ENCODE measurements at regions not wholly inside any gene's neighbourhood (a gene's known extent, or its start where the extent isn't known, plus 50 kb on each side); places are given as distances from the start of the nearest gene placed in this dataset.

- no peak overlapping the region for H3K4me3 ChIP-seq (ENCODE audit: low read depth, low read length)
- FAIRE-seq: no peak
- H3K27me3 ChIP-seq (ENCODE audit: control insufficient read depth, insufficient read depth, low read length): no peaks in the 10 kb centered on the region
- no peaks in the 10 kb centered on the region for H3K36me3 ChIP-seq (ENCODE audit: control insufficient read depth, insufficient read depth, low read length)
- no peak for DNase-seq (ENCODE audit: low read depth)
- no peak for TF ChIP-seq CTCF (IDR thresholded peaks at IDR 0.05; ENCODE audit: insufficient read depth, low read length, severe bottlenecking)
Observed at GRCh38 chr9:129463477-129463876, 157.4 kb downstream of the C9orf50 start.

- FAIRE-seq (no peak), DNase-seq (ENCODE audit: low read depth) (no peak)
- H3K4me3 ChIP-seq (ENCODE audit: low read depth, low read length): no peak overlapping the region
- no peak for TF ChIP-seq CTCF (IDR thresholded peaks at IDR 0.05; ENCODE audit: insufficient read depth, low read length, severe bottlenecking)
- no peaks in the 10 kb centered on the region for H3K36me3 ChIP-seq (ENCODE audit: control insufficient read depth, insufficient read depth, low read length)
- no peaks in the 10 kb centered on the region for H3K27me3 ChIP-seq (ENCODE audit: control insufficient read depth, insufficient read depth, low read length)
Observed at GRCh38 chr9:129462360-129462759, 158.5 kb downstream of the C9orf50 start.

GRCh38 chr9:129460323-129461261 is 160.3 kb downstream of the C9orf50 start:
- no peak for FAIRE-seq
- Histone ChIP-seq H3K27me3 (ENCODE audit: control insufficient read depth, insufficient read depth, low read length) (no peaks in the 10 kb centered on the region), H3K36me3 (ENCODE audit: control insufficient read depth, insufficient read depth, low read length) (no peaks in the 10 kb centered on the region), H3K4me3 (ENCODE audit: low read depth, low read length) (peak overlapping the region; percentile 41)
- peak; percentile 81 for DNase-seq (ENCODE audit: low read depth)
- TF ChIP-seq CTCF (IDR thresholded peaks at IDR 0.05; ENCODE audit: insufficient read depth, low read length, severe bottlenecking): peak; percentile 16

GRCh38 chr9:129459547-129460322 is 161.2 kb downstream of the C9orf50 start:
- H3K36me3 ChIP-seq (ENCODE audit: control insufficient read depth, insufficient read depth, low read length): no peaks in the 10 kb centered on the region
- DNase-seq (ENCODE audit: low read depth) (no peak), FAIRE-seq (no peak)
- H3K27me3 ChIP-seq (ENCODE audit: control insufficient read depth, insufficient read depth, low read length): no peaks in the 10 kb centered on the region
- TF ChIP-seq CTCF (IDR thresholded peaks at IDR 0.05; ENCODE audit: insufficient read depth, low read length, severe bottlenecking): no peak
- H3K4me3 ChIP-seq (ENCODE audit: low read depth, low read length): no peak overlapping the region

- FAIRE-seq (no peak), DNase-seq (ENCODE audit: low read depth) (no peak)
- no peaks in the 10 kb centered on the region for H3K27me3 ChIP-seq (ENCODE audit: control insufficient read depth, insufficient read depth, low read length)
- H3K4me3 ChIP-seq (ENCODE audit: low read depth, low read length): no peak overlapping the region
- no peak for TF ChIP-seq CTCF (IDR thresholded peaks at IDR 0.05; ENCODE audit: insufficient read depth, low read length, severe bottlenecking)
- H3K36me3 ChIP-seq (ENCODE audit: control insufficient read depth, insufficient read depth, low read length): no peaks in the 10 kb centered on the region
Observed at GRCh38 chr9:129458663-129459546, 162.0 kb downstream of the C9orf50 start.
